T-cell (primary cell): ENCODE measurements at regions not wholly inside any gene's neighbourhood (a gene's known extent, or its start where the extent isn't known, plus 50 kb on each side); places are given as distances from the start of the nearest gene placed in this dataset.

Experiments
- ATAC-seq, 4 experiments: fragments of 200-7000 bp in 3 of 4; fragments of 150-1000 bp in 1 of 4; cut with Tn5 transposase; replicated peaks in 1 of 4; 1 replicate in 3 of 4; 2 replicates in 1 of 4; pipeline ENCODE4 v1.10.0; 2021; ENCODE audit warnings: moderate library complexity in 3 of 4, mild to moderate bottlenecking in 2 of 4, moderate number of reproducible peaks in 1 of 4
- CTCF ChIA-PET, 2 donors: fragments of 300-600 bp; sonication (Branson Sonifier 250); formaldehyde crosslinking; loops; one replicate each; lab custom pipeline; 2022; ENCODE audit warnings: antibody characterized with exemption in 2 of 2; lab: Charles Lee
- POLR2A ChIA-PET, 2 donors: fragments of 300-600 bp; sonication (Branson Sonifier 250); formaldehyde crosslinking; loops; one replicate each; lab custom pipeline; 2022; ENCODE audit warnings: antibody characterized with exemption in 2 of 2; lab: Charles Lee
- DNase-seq, 35 experiments: peaks; one replicate each; pipeline versions ENCODE4 v3.0.0 to v3.0.0-alpha.2; 2013 to 2023
- H3K27ac ChIP-seq: one replicate; pipeline ENCODE4 v1.5.1; 2013; ENCODE audit warnings: low read length
- H3K27me3 ChIP-seq, 2 experiments: replicated peaks in 1 of 2; 1 replicate in 1 of 2; 2 replicates in 1 of 2; pipeline versions ENCODE4 v1.6.1 to v1.7.0; 2013; ENCODE audit warnings: low read length in 1 of 2, mixed read lengths in 1 of 2; ENCODE audit not compliant: control insufficient read depth in 2 of 2, insufficient read depth in 2 of 2; ENCODE audit errors: extremely low read depth in 1 of 2
- H3K36me3 ChIP-seq, 2 donors: 1 replicate in 1 of 2; 2 replicates in 1 of 2; pipeline versions ENCODE4 v1.6.1 to v1.7.0; 2013; ENCODE audit warnings: low read length in 1 of 2; ENCODE audit not compliant: control insufficient read depth in 2 of 2, insufficient read depth in 1 of 2; ENCODE audit errors: extremely low read depth in 1 of 2
- H3K4me1 ChIP-seq, 2 experiments: 1 replicate in 1 of 2; 2 replicates in 1 of 2; pipeline versions ENCODE4 v1.6.1 to v1.7.0; 2013; ENCODE audit warnings: low read length in 2 of 2, mixed read lengths in 1 of 2; ENCODE audit not compliant: insufficient read depth in 2 of 2, control insufficient read depth in 1 of 2; ENCODE audit errors: extremely low read depth in 1 of 2
- H3K4me3 ChIP-seq, 2 donors: 1 replicate in 1 of 2; 2 replicates in 1 of 2; pipeline versions ENCODE4 v1.5.1 to v1.7.0; 2013; ENCODE audit warnings: mild to moderate bottlenecking in 2 of 2, low read length in 1 of 2, moderate library complexity in 1 of 2; ENCODE audit not compliant: control insufficient read depth in 1 of 2; ENCODE audit errors: extremely low read depth in 1 of 2
- H3K9me3 ChIP-seq: 2 replicates; pipeline ENCODE4 v1.7.0; 2013
- H3K27ac Mint-ChIP-seq, 2 donors: one replicate each; pipeline ENCODE4 v1.8.0; 2020 to 2021; ENCODE audit warnings: mild to moderate bottlenecking in 2 of 2, mixed read lengths in 2 of 2
- H3K27me3 Mint-ChIP-seq, 2 donors: one replicate each; pipeline ENCODE4 v1.8.0; 2021 to 2022; ENCODE audit warnings: mixed read lengths in 2 of 2
- H3K36me3 Mint-ChIP-seq: one replicate; pipeline ENCODE4 v1.8.0; 2021; ENCODE audit warnings: mixed read lengths
- H3K4me1 Mint-ChIP-seq, 3 donors: one replicate each; pipeline ENCODE4 v1.8.0; 2020 to 2022; ENCODE audit warnings: mixed read lengths in 3 of 3, mild to moderate bottlenecking in 1 of 3
- H3K4me3 Mint-ChIP-seq, 3 donors: one replicate each; pipeline ENCODE4 v1.8.0; 2020 to 2022; ENCODE audit warnings: mild to moderate bottlenecking in 3 of 3, mixed read lengths in 3 of 3, moderate library complexity in 3 of 3
- H3K9me3 Mint-ChIP-seq, 3 donors: one replicate each; pipeline ENCODE4 v1.8.0; 2020 to 2022; ENCODE audit warnings: mixed read lengths in 3 of 3
- WGBS: methylation state at CpG from one replicate; pipeline ENCODE4 v1.1.5; 2013; ENCODE audit warnings: missing lambda C conversion rate; ENCODE audit not compliant: insufficient coverage; 5-methylcytosine and 5-hydroxymethylcytosine counted together

GRCh38 chr13:55705971-55706370, 1434.7 kb upstream of the PRR20A start:
- Histone ChIP-seq H3K36me3 (no peaks in the 10 kb centered on the region), H3K4me3 (no peak overlapping the region), H3K4me1 (no peaks in the 10 kb centered on the region), H3K27ac (no peak overlapping the region), H3K9me3 (peaks cover 3% of the 10 kb centered on the region), H3K27me3 (no peaks in the 10 kb centered on the region)
- ATAC-seq (no peak), DNase-seq (no peak)
- Mint-ChIP-seq H3K36me3 (no peaks in the 10 kb centered on the region), H3K27me3 (no peaks in the 10 kb centered on the region), H3K27ac (no peak overlapping the region), H3K4me1 (no peaks in the 10 kb centered on the region), H3K9me3 (peaks cover 7 to 15% (median 12%) of the 10 kb centered on the region in 3 donors), H3K4me3 (no peak overlapping the region)
- POLR2A ChIA-PET = no interaction called here
- no CpG with 5 or more reads among the region's 3 CpGs for WGBS
- CTCF ChIA-PET = no interaction called here

GRCh38 chr13:55714120-55714519, 1426.6 kb upstream of the PRR20A start:
- POLR2A ChIA-PET = no interaction called here
- no peak overlapping the region for H3K27ac ChIP-seq
- CTCF ChIA-PET = no interaction called here
- H3K4me3 ChIP-seq = no peak overlapping the region
- Mint-ChIP-seq H3K9me3 (peaks cover 16 to 23% (median 17%) of the 10 kb centered on the region in 3 donors), H3K4me3 (no peak overlapping the region), H3K4me1 (no peaks in the 10 kb centered on the region), H3K36me3 (no peaks in the 10 kb centered on the region), H3K27me3 (no peaks in the 10 kb centered on the region), H3K27ac (no peak overlapping the region)
- H3K9me3 ChIP-seq = peaks cover 2% of the 10 kb centered on the region
- no peak for DNase-seq
- ATAC-seq = no peak
- H3K36me3 ChIP-seq = no peaks in the 10 kb centered on the region
- H3K27me3 ChIP-seq = no peaks in the 10 kb centered on the region
- no peaks in the 10 kb centered on the region for H3K4me1 ChIP-seq

GRCh38 chr13:55727683-55728082, 1413.0 kb upstream of the PRR20A start:
- CTCF ChIA-PET = no interaction called here
- Histone ChIP-seq H3K4me1 (no peaks in the 10 kb centered on the region), H3K4me3 (no peak overlapping the region), H3K27me3 (no peaks in the 10 kb centered on the region), H3K27ac (no peak overlapping the region), H3K36me3 (no peaks in the 10 kb centered on the region), H3K9me3 (no peaks in the 10 kb centered on the region)
- Mint-ChIP-seq H3K36me3 (no peaks in the 10 kb centered on the region), H3K4me3 (no peak overlapping the region), H3K9me3 (peaks cover 7 to 38% (median 17%) of the 10 kb centered on the region in 3 donors), H3K4me1 (no peaks in the 10 kb centered on the region), H3K27me3 (no peaks in the 10 kb centered on the region), H3K27ac (no peak overlapping the region)
- WGBS = no CpG with 5 or more reads among the region's 5 CpGs
- ATAC-seq = no peak
- POLR2A ChIA-PET = interaction anchor here in 1 of 2 donors (0.7 kb wide), 1 partner anchor 40 kb away, joined by 4 read pairs; no protein-coding TSS in a partner anchor
- no peak for DNase-seq

- DNase-seq (no peak), ATAC-seq (no peak)
- WGBS = no CpG with 5 or more reads among the region's 2 CpGs
- no peaks in the 10 kb centered on the region for H3K36me3 Mint-ChIP-seq
- ChIA-PET CTCF (no interaction called here), POLR2A (no interaction called here)
- Histone ChIP-seq H3K4me1 (no peaks in the 10 kb centered on the region), H3K36me3 (no peaks in the 10 kb centered on the region), H3K4me3 (no peak overlapping the region), H3K27me3 (no peaks in the 10 kb centered on the region), H3K9me3 (no peaks in the 10 kb centered on the region), H3K27ac (no peak overlapping the region)
- H3K4me3 Mint-ChIP-seq = no peak overlapping the region
- H3K4me1 Mint-ChIP-seq = no peaks in the 10 kb centered on the region
- no peaks in the 10 kb centered on the region for H3K27me3 Mint-ChIP-seq
- peaks cover 7 to 42% (median 21%) of the 10 kb centered on the region in 3 donors for H3K9me3 Mint-ChIP-seq
- H3K27ac Mint-ChIP-seq = no peak overlapping the region
Measured at GRCh38 chr13:55728247-55728646, 1412.5 kb upstream of the PRR20A start.

GRCh38 chr13:55745828-55746227, 1394.9 kb upstream of the PRR20A start:
- H3K36me3 Mint-ChIP-seq = no peaks in the 10 kb centered on the region
- peaks cover 7 to 21% (median 10%) of the 10 kb centered on the region in 3 donors for H3K9me3 Mint-ChIP-seq
- no peaks in the 10 kb centered on the region for H3K27me3 ChIP-seq
- no peak overlapping the region for H3K4me3 ChIP-seq
- ChIA-PET POLR2A (no interaction called here), CTCF (no interaction called here)
- H3K27ac ChIP-seq = no peak overlapping the region
- H3K4me3 Mint-ChIP-seq = no peak overlapping the region
- H3K9me3 ChIP-seq = no peaks in the 10 kb centered on the region
- H3K27ac Mint-ChIP-seq = no peak overlapping the region
- H3K36me3 ChIP-seq = no peaks in the 10 kb centered on the region
- no peaks in the 10 kb centered on the region for H3K4me1 ChIP-seq
- ATAC-seq (no peak), DNase-seq (no peak)
- no peaks in the 10 kb centered on the region for H3K4me1 Mint-ChIP-seq
- no CpG with 5 or more reads among the region's 2 CpGs for WGBS
- H3K27me3 Mint-ChIP-seq = no peaks in the 10 kb centered on the region

- WGBS = no CpG with 5 or more reads among the region's 3 CpGs
- Histone ChIP-seq H3K4me1 (no peaks in the 10 kb centered on the region), H3K27me3 (no peaks in the 10 kb centered on the region), H3K36me3 (no peaks in the 10 kb centered on the region), H3K4me3 (no peak overlapping the region), H3K27ac (no peak overlapping the region), H3K9me3 (no peaks in the 10 kb centered on the region)
- H3K27me3 Mint-ChIP-seq = no peaks in the 10 kb centered on the region
- CTCF ChIA-PET = no interaction called here
- H3K36me3 Mint-ChIP-seq = no peaks in the 10 kb centered on the region
- no peak overlapping the region for H3K27ac Mint-ChIP-seq
- POLR2A ChIA-PET = interaction anchor here in 1 of 2 donors (0.6 kb wide), 1 partner anchor 11 kb away, joined by 3 read pairs; no protein-coding TSS in a partner anchor
- ATAC-seq (no peak), DNase-seq (no peak)
- H3K4me1 Mint-ChIP-seq = no peaks in the 10 kb centered on the region
- no peak overlapping the region for H3K4me3 Mint-ChIP-seq
- peaks cover 2 to 8% (median 5%) of the 10 kb centered on the region in 3 donors for H3K9me3 Mint-ChIP-seq
Measured at GRCh38 chr13:55761986-55762385, 1378.7 kb upstream of the PRR20A start.

GRCh38 chr13:55777612-55778011, 1363.1 kb upstream of the PRR20A start:
- ATAC-seq = no peak
- Histone ChIP-seq H3K27ac (no peak overlapping the region), H3K36me3 (no peaks in the 10 kb centered on the region), H3K27me3 (no peaks in the 10 kb centered on the region), H3K9me3 (no peaks in the 10 kb centered on the region), H3K4me3 (no peak overlapping the region), H3K4me1 (no peaks in the 10 kb centered on the region)
- WGBS = 85% methylated on average over 2 of the region's 2 CpGs
- Mint-ChIP-seq H3K27ac (no peak overlapping the region), H3K27me3 (no peaks in the 10 kb centered on the region), H3K9me3 (peaks cover 10 to 25% (median 23%) of the 10 kb centered on the region in 3 donors), H3K4me1 (no peaks in the 10 kb centered on the region), H3K4me3 (no peak overlapping the region), H3K36me3 (no peaks in the 10 kb centered on the region)
- POLR2A ChIA-PET = interaction anchor here in 1 of 2 donors (0.6 kb wide), 1 partner anchor 27 kb away, joined by 6 read pairs; no protein-coding TSS in a partner anchor
- CTCF ChIA-PET = no interaction called here
- no peak for DNase-seq
